DOHH2 (cell line): ENCODE measurements at regions not wholly inside any gene's neighbourhood (a gene's known extent, or its start where the extent isn't known, plus 50 kb on each side); places are given as distances from the start of the nearest gene placed in this dataset.

Experiments used
- CTCF ChIP-seq: fragments of 200-600 bp; sonication (generic); IDR thresholded peaks from one replicate; pipeline ENCODE4 v1.5.1; 2014; ENCODE audit warnings: antibody characterized with exemption, mild to moderate bottlenecking, low read depth, low read length; ENCODE audit not compliant: poor library complexity, severe bottlenecking
- EZH2phosphoT487 ChIP-seq: fragments of 200-600 bp; sonication (generic); IDR thresholded peaks from 2 replicates; pipeline ENCODE4 v1.6.1; 2017; ENCODE audit warnings: borderline replicate concordance, mild to moderate bottlenecking, antibody characterized with exemption, low read length, moderate library complexity, mixed read lengths

GRCh38 chr1:96384611-96385010 lies 337.0 kb upstream of the PTBP2 start:
- no peak for TF ChIP-seq CTCF
- TF ChIP-seq EZH2phosphoT487 = no peak
